Right lobe of liver (tissue), 6 donors: ENCODE measurements at regions not wholly inside any gene's neighbourhood (a gene's known extent, or its start where the extent isn't known, plus 50 kb on each side); places are given as distances from the start of the nearest gene placed in this dataset.
A peak's percentile ranks its signal among the peaks of the same experiment; 100 is the strongest.

Experiments used
- ATAC-seq, 4 donors: fragments of 200-7000 bp; cut with Tn5 transposase; one replicate each; pipeline ENCODE4 v1.9.1; 2020; ENCODE audit warnings: mild to moderate bottlenecking in 4 of 4, moderate library complexity in 4 of 4
- DNase-seq, 3 donors: peaks; one replicate each; pipeline ENCODE4 v3.0.0-alpha.2; 2020
- H3K27ac ChIP-seq, 3 donors: fragments of 200-600 bp; one replicate each; pipeline ENCODE4 v1.8.0; 2022
- H3K27me3 ChIP-seq, 2 donors: fragments of 200-600 bp; one replicate each; pipeline ENCODE4 v1.8.0; 2022
- H3K36me3 ChIP-seq, 4 donors: fragments of 200-600 bp; sonication (generic) in 1 of 4; one replicate each; pipeline versions ENCODE4 v1.5.1 to v1.8.0; 2017 to 2022; ENCODE audit warnings: control low read depth in 1 of 4
- H3K4me1 ChIP-seq, 4 donors: fragments of 200-600 bp; sonication (generic) in 1 of 4; one replicate each; pipeline versions ENCODE4 v1.5.1 to v1.8.0; 2017 to 2022; ENCODE audit warnings: control low read depth in 1 of 4
- H3K4me3 ChIP-seq, 3 donors: fragments of 200-600 bp; one replicate each; pipeline ENCODE4 v1.8.0; 2022
- H3K9me3 ChIP-seq, 4 donors: fragments of 200-600 bp; sonication (generic) in 1 of 4; one replicate each; pipeline versions ENCODE4 v1.5.1 to v1.8.0; 2017 to 2022; ENCODE audit warnings: control low read depth in 1 of 4
- POLR2A ChIP-seq: fragments of 450-650 bp; IDR thresholded peaks from one replicate; pipeline ENCODE4 v1.6.1; 2017; ENCODE audit warnings: antibody characterized with exemption, mild to moderate bottlenecking
- WGBS: methylation state at CpG from one replicate; pipeline ENCODE4 v1.1.6; 2018; ENCODE audit warnings: low coverage, low lambda C conversion rate; ENCODE audit not compliant: insufficient coverage; ENCODE audit errors: missing lambda C conversion rate; 5-methylcytosine and 5-hydroxymethylcytosine counted together
- intact Hi-C, 2 donors: fragments of 100-400 bp; cut with DNase I; formaldehyde crosslinking; loops; one replicate each; pipeline versions ENCODE4 v1.11.2 to v1.14.1; 2022
- TF ChIP-seq, protein P1 (sequence below), 4 donors: fragments of 200-600 bp in 3 of 4; fragments of 450-650 bp in 1 of 4; IDR thresholded peaks; one replicate each; pipeline versions ENCODE4 v1.5.1 to v1.8.0; 2016 to 2022; ENCODE audit warnings: antibody characterized with exemption in 4 of 4, mild to moderate bottlenecking in 2 of 4
- donor health status: DM: no; HTN: yes; CAD: no.
- donor health status: DM: no; HTN: no; CAD: no.
- donor health status: DM: no; HTN: no; CAD: no.
- donor health status: DM: no; HTN: yes; CAD: no.
- donor health status: DM: no; HTN: yes; CAD: no.

DNA sequence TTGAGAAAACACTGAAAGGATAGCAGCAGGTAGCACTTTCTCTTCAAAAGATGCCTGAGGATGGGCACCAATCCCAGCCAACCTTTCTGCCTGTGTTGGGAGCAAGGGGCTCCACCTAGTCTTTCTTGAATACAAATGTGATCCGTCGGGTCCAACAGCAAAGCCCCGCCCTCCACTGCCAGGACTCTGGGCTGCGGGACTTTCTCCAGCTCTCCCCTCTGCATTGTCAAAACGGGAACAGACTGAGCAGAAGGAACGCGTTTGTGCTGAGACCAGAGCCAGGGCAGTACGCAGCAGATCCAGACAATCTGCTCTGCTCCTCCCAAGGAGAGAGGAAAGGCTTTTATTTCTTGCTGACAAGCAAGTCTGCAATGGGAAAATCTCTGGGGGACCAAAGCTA lies 139.7 kb downstream of the SEC61B start:
- 3% methylated on average over 5 of the region's 8 CpGs for WGBS

DNA sequence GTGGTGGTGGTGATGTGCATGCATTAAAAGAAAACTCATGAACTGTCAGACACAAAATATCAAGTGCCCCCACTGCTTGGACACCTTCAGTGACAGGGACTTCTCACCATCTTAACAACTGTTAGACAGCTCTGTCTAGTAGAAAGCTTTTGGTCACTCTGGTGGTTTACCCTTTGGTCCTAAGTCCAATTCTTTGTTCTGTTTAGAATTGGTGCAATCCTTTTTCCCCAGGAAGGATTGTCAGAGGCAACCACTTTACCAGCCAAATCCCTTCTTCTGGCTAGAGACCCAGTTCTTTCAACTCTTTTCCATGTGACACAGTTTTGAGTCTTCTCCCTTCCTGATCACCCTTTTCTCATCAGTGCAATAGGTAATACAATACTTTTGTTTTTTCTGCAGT lies 140.2 kb downstream of the SEC61B start:
- Histone ChIP-seq H3K4me3 (no peak overlapping the region), H3K36me3 (no peaks in the 10 kb centered on the region), H3K27me3 (no peaks in the 10 kb centered on the region), H3K9me3 (no peaks in the 10 kb centered on the region), H3K27ac (no peak overlapping the region), H3K4me1 (peaks cover 0 to 14% (median 5%) of the 10 kb centered on the region in 4 donors)
- ATAC-seq = peak; percentile 56 to 81 (median 72)
- no peak for TF ChIP-seq POLR2A
- TF ChIP-seq, protein P1, sequence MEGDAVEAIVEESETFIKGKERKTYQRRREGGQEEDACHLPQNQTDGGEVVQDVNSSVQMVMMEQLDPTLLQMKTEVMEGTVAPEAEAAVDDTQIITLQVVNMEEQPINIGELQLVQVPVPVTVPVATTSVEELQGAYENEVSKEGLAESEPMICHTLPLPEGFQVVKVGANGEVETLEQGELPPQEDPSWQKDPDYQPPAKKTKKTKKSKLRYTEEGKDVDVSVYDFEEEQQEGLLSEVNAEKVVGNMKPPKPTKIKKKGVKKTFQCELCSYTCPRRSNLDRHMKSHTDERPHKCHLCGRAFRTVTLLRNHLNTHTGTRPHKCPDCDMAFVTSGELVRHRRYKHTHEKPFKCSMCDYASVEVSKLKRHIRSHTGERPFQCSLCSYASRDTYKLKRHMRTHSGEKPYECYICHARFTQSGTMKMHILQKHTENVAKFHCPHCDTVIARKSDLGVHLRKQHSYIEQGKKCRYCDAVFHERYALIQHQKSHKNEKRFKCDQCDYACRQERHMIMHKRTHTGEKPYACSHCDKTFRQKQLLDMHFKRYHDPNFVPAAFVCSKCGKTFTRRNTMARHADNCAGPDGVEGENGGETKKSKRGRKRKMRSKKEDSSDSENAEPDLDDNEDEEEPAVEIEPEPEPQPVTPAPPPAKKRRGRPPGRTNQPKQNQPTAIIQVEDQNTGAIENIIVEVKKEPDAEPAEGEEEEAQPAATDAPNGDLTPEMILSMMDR (IDR thresholded peaks at IDR 0.05) = no peak
- no peak for DNase-seq
- intact Hi-C loops = no loop called here

More for the DNA sequence above, 139.7 kb downstream of the SEC61B start:
- peak in 1 of 3 donors; percentile 19 for DNase-seq
- no peaks in the 10 kb centered on the region for H3K36me3 ChIP-seq
- no peak overlapping the region for H3K27ac ChIP-seq
- H3K9me3 ChIP-seq = no peaks in the 10 kb centered on the region
- no peaks in the 10 kb centered on the region for H3K27me3 ChIP-seq
- peaks cover 0 to 17% (median 7%) of the 10 kb centered on the region in 4 donors for H3K4me1 ChIP-seq
- ATAC-seq = peak; percentile 10 to 47 (median 26)
- no peak overlapping the region for H3K4me3 ChIP-seq
- intact Hi-C loops = no loop called here
- TF ChIP-seq, protein P1 (IDR thresholded peaks at IDR 0.05) = no peak
- no peak for TF ChIP-seq POLR2A

DNA sequence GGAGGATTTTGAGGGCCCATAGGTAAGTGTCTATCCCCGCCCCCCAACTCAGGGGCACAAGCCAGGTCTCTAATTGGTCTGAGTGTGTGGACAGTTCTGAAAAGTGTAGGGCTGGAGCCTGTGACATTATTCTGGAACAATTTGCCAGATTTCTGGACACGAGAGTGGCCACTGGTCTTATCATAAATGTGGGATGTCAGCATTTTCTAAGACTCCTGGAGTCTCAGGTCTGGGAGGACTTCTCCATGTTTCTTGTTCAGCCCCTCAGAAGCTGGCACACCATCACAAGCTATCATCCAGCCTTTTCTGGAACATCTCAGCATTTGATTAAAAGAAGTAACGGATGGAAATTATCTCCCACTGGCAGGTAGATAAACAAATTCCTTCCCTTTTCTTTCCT lies 141.4 kb downstream of the SEC61B start:
- no peak overlapping the region for H3K4me3 ChIP-seq
- TF ChIP-seq, protein P1 (IDR thresholded peaks at IDR 0.05) = no peak
- TF ChIP-seq POLR2A = no peak
- H3K27ac ChIP-seq = no peak overlapping the region
- peaks cover 0 to 8% (median 3%) of the 10 kb centered on the region in 4 donors for H3K4me1 ChIP-seq
- H3K36me3 ChIP-seq = no peaks in the 10 kb centered on the region
- no peaks in the 10 kb centered on the region for H3K9me3 ChIP-seq
- 52% methylated on average over 2 of the region's 3 CpGs for WGBS
- H3K27me3 ChIP-seq = no peaks in the 10 kb centered on the region
- DNase-seq (no peak), ATAC-seq (no peak)
- intact Hi-C loops = no loop called here

DNA sequence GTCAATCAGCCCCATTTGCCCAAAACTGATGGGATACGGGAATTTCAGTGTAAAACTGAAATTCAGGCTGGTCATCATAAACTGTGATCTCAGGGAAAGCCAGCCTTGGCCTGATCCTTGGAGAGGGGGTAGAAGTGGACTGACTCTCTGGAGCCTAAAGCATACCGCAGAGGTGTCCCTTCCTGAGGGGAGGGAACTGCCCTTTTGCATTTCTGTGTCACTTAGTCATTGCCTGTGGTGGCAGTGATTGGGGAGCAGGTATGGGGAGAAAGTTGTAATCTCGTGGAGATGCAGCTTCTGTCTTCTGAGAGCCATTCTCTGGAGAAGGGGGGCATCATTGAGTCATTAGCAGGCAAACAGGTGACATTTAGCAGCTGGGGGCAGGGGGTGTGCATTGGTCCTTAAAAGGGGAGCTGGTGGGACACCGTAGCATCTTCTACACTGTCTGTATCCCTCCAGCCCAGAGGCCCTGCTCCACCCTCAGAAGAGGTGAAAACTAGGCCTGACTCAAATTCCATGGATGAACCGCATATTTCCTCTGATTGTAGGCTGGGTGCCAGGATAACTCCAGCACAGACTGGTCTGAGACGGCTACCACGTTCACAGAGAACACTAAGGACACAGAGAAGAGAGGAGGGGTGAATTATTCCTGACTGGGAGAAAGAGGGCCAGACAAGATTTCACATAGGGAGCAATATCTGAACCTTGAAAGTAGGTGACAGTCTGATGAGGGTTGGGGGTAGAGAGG lies 143.3 kb downstream of the SEC61B start:
- no peak for DNase-seq

More for the DNA sequence above, 143.3 kb downstream of the SEC61B start:
- H3K4me1 ChIP-seq = peaks cover 0 to 8% (median 3%) of the 10 kb centered on the region in 4 donors
- no peak overlapping the region for H3K4me3 ChIP-seq
- intact Hi-C loops = no loop called here
- H3K27me3 ChIP-seq = no peaks in the 10 kb centered on the region
- ATAC-seq = no peak
- 63% methylated on average over 6 of the region's 7 CpGs for WGBS
- no peak overlapping the region for H3K27ac ChIP-seq
- no peaks in the 10 kb centered on the region for H3K9me3 ChIP-seq
- TF ChIP-seq POLR2A = no peak
- TF ChIP-seq, protein P1 (IDR thresholded peaks at IDR 0.05) = no peak
- no peaks in the 10 kb centered on the region for H3K36me3 ChIP-seq
